ENCODE measurements at regions not wholly inside any gene's neighbourhood (a gene's known extent, or its start where the extent isn't known, plus 50 kb on each side); places are given as distances from the start of the nearest gene placed in this dataset.

- Histone ChIP-seq H3K9me2 (replicated peaks; ENCODE audit: control insufficient read depth, low read length) (no peaks in the 10 kb centered on the region), H3K79me2 (ENCODE audit: control insufficient read depth, low read length) (no peaks in the 10 kb centered on the region), H3K4me3 (ENCODE audit: low read length) (no peak overlapping the region), H3K4me1 (ENCODE audit: control insufficient read depth, low read length) (no peaks in the 10 kb centered on the region), H3K27ac (ENCODE audit: low read depth, low read length) (no peak overlapping the region), H4K20me1 (ENCODE audit: control insufficient read depth, insufficient read depth, low read depth, low read length) (no peaks in the 10 kb centered on the region), H3K9me3 (ENCODE audit: control insufficient read depth, insufficient read depth, low read length) (no peaks in the 10 kb centered on the region), H3K36me3 (ENCODE audit: control insufficient read depth, low read length) (no peaks in the 10 kb centered on the region), H3F3A (ENCODE audit: control insufficient read depth, insufficient read depth) (no peaks in the 10 kb centered on the region), H3K27me3 (ENCODE audit: control insufficient read depth, low read length) (peaks cover 34% of the 10 kb centered on the region), H3K4me2 (ENCODE audit: low read length) (no peak overlapping the region)
- TF ChIP-seq CTCF (IDR thresholded peaks at IDR 0.05; ENCODE audit: low read depth, low read length, poor library complexity, severe bottlenecking) (no peak), EZH2phosphoT487 (IDR thresholded peaks at IDR 0.05; ENCODE audit: borderline replicate concordance, low read length) (no peak)
Measured at GRCh38 chr3:194928831-194929577, 243.3 kb downstream of the FAM43A start.

- Histone ChIP-seq H3K36me3 (ENCODE audit: control insufficient read depth, low read length) (no peaks in the 10 kb centered on the region), H3K27ac (ENCODE audit: low read depth, low read length) (no peak overlapping the region), H3K27me3 (ENCODE audit: control insufficient read depth, low read length) (peaks cover 34% of the 10 kb centered on the region), H3K79me2 (ENCODE audit: control insufficient read depth, low read length) (no peaks in the 10 kb centered on the region), H3K9me2 (replicated peaks; ENCODE audit: control insufficient read depth, low read length) (no peaks in the 10 kb centered on the region), H3K4me2 (ENCODE audit: low read length) (no peak overlapping the region), H3F3A (ENCODE audit: control insufficient read depth, insufficient read depth) (no peaks in the 10 kb centered on the region), H4K20me1 (ENCODE audit: control insufficient read depth, insufficient read depth, low read depth, low read length) (no peaks in the 10 kb centered on the region), H3K4me1 (ENCODE audit: control insufficient read depth, low read length) (no peaks in the 10 kb centered on the region), H3K4me3 (ENCODE audit: low read length) (no peak overlapping the region), H3K9me3 (ENCODE audit: control insufficient read depth, insufficient read depth, low read length) (no peaks in the 10 kb centered on the region)
- no peak for TF ChIP-seq CTCF (IDR thresholded peaks at IDR 0.05; ENCODE audit: low read depth, low read length, poor library complexity, severe bottlenecking)
- TF ChIP-seq EZH2phosphoT487 (IDR thresholded peaks at IDR 0.05; ENCODE audit: borderline replicate concordance, low read length), result no peak
Measured at GRCh38 chr3:194929578-194929960, 243.9 kb downstream of the FAM43A start.

GRCh38 chr3:194930377-194931204, 244.9 kb downstream of the FAM43A start:
- peaks cover 32% of the 10 kb centered on the region for H3K27me3 ChIP-seq (ENCODE audit: control insufficient read depth, low read length)
- TF ChIP-seq EZH2phosphoT487 (IDR thresholded peaks at IDR 0.05; ENCODE audit: borderline replicate concordance, low read length) (no peak), CTCF (IDR thresholded peaks at IDR 0.05; ENCODE audit: low read depth, low read length, poor library complexity, severe bottlenecking) (no peak)
- no peaks in the 10 kb centered on the region for H3K79me2 ChIP-seq (ENCODE audit: control insufficient read depth, low read length)
- no peaks in the 10 kb centered on the region for H3F3A ChIP-seq (ENCODE audit: control insufficient read depth, insufficient read depth)
- H3K4me2 ChIP-seq (ENCODE audit: low read length), result no peak overlapping the region
- no peaks in the 10 kb centered on the region for H4K20me1 ChIP-seq (ENCODE audit: control insufficient read depth, insufficient read depth, low read depth, low read length)
- H3K27ac ChIP-seq (ENCODE audit: low read depth, low read length), result no peak overlapping the region
- H3K9me3 ChIP-seq (ENCODE audit: control insufficient read depth, insufficient read depth, low read length), result no peaks in the 10 kb centered on the region
- H3K9me2 ChIP-seq (replicated peaks; ENCODE audit: control insufficient read depth, low read length), result no peaks in the 10 kb centered on the region
- no peak overlapping the region for H3K4me3 ChIP-seq (ENCODE audit: low read length)
- H3K36me3 ChIP-seq (ENCODE audit: control insufficient read depth, low read length), result no peaks in the 10 kb centered on the region
- no peaks in the 10 kb centered on the region for H3K4me1 ChIP-seq (ENCODE audit: control insufficient read depth, low read length)

Data from DOHH2 (cell line).